ENCODE measurements at regions not wholly inside any gene's neighbourhood (a gene's known extent, or its start where the extent isn't known, plus 50 kb on each side); places are given as distances from the start of the nearest gene placed in this dataset.

DNA sequence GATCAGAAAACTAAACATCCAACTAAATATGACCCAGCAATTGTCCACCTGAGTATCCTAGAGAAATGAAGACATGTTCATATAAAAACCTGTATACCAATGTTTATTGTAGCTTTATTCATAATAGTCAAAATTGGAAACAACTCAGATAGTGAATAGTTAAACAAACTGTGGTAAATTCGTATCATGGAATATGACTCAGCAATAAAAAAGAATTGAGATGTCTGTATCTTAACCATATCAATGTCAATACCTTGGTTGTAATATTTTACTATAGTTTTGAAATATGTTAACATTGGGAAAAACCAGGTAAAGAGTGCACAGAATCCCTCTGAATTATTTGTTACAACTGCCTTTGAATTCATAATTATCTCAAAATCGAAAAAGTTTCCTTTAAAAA is 159.3 kb upstream of the GAP43 start:
- TF ChIP-seq, protein P1, sequence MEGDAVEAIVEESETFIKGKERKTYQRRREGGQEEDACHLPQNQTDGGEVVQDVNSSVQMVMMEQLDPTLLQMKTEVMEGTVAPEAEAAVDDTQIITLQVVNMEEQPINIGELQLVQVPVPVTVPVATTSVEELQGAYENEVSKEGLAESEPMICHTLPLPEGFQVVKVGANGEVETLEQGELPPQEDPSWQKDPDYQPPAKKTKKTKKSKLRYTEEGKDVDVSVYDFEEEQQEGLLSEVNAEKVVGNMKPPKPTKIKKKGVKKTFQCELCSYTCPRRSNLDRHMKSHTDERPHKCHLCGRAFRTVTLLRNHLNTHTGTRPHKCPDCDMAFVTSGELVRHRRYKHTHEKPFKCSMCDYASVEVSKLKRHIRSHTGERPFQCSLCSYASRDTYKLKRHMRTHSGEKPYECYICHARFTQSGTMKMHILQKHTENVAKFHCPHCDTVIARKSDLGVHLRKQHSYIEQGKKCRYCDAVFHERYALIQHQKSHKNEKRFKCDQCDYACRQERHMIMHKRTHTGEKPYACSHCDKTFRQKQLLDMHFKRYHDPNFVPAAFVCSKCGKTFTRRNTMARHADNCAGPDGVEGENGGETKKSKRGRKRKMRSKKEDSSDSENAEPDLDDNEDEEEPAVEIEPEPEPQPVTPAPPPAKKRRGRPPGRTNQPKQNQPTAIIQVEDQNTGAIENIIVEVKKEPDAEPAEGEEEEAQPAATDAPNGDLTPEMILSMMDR (IDR thresholded peaks at IDR 0.05 in 8 of 11, conservative IDR thresholded peaks at IDR 0.05 in 3 of 11), result no peak
- no peak for TF ChIP-seq POLR2AphosphoS5 (IDR thresholded peaks at IDR 0.05)

All from spleen (tissue), 7 donors.